HEK293 (cell line): ENCODE measurements at regions not wholly inside any gene's neighbourhood (a gene's known extent, or its start where the extent isn't known, plus 50 kb on each side); places are given as distances from the start of the nearest gene placed in this dataset.

Experiments used
- CTCF ChIA-PET: fragments of 350-600 bp; formaldehyde crosslinking; extraction: SDS; loops from one replicate; lab custom pipeline; 2021; ENCODE audit warnings: antibody characterized with exemption; lab: Yijun Ruan, JAX
- POLR2A ChIA-PET: fragments of 300-600 bp; formaldehyde crosslinking; extraction: SDS; loops from one replicate; lab custom pipeline; 2020; ENCODE audit warnings: antibody characterized with exemption, inconsistent platforms; lab: Yijun Ruan, JAX
- H3K27ac ChIP-seq: fragments of 200-500 bp; sonication (Bioruptor generic); 2 replicates; pipeline ENCODE4 v1.5.1; 2014; ENCODE audit warnings: low read depth, low read length, control low read depth, inconsistent platforms; ENCODE audit errors: extremely low read depth
- H3K36me3 ChIP-seq, 2 experiments: fragments of 200-500 bp in 1 of 2; sonication (Bioruptor generic) in 1 of 2; 1 replicate in 1 of 2; 2 replicates in 1 of 2; pipeline ENCODE4 v1.5.1; 2014 to 2017; ENCODE audit warnings: inconsistent platforms in 2 of 2, low read length in 2 of 2; ENCODE audit not compliant: control insufficient read depth in 2 of 2, insufficient read depth in 1 of 2
- H3K4me1 ChIP-seq: fragments of 200-500 bp; sonication (Bioruptor generic); 2 replicates; pipeline ENCODE4 v1.5.1; 2014; ENCODE audit warnings: mild to moderate bottlenecking, low read length, inconsistent platforms; ENCODE audit not compliant: control insufficient read depth, insufficient read depth
- H3K4me3 ChIP-seq: 2 replicates; pipeline ENCODE4 v1.5.1; 2011; ENCODE audit warnings: low read depth, mild to moderate bottlenecking, control low read depth, low read length, moderate library complexity
- H3K9me3 ChIP-seq: fragments of 200-500 bp; sonication (Bioruptor generic); 2 replicates; pipeline ENCODE4 v1.5.1; 2014; ENCODE audit warnings: low read depth, low read length, inconsistent platforms; ENCODE audit not compliant: control insufficient read depth, insufficient read depth
- KLF10 ChIP-seq: fragments of 450-650 bp; IDR thresholded peaks from 2 replicates; pipeline ENCODE4 v1.5.1; 2018; ENCODE audit warnings: missing biosample characterization, mild to moderate bottlenecking, missing genetic modification characterization
- KLF8 ChIP-seq: fragments of 450-650 bp; formaldehyde crosslinking; IDR thresholded peaks from 2 replicates; pipeline ENCODE4 v1.5.1; 2016; ENCODE audit warnings: missing biosample characterization, missing genetic modification characterization
- MEIS1 ChIP-seq: sonication (generic); formaldehyde crosslinking; IDR thresholded peaks from 2 replicates; pipeline ENCODE4 v1.8.1; 2022; ENCODE audit warnings: missing genetic modification reagents, mild to moderate bottlenecking, borderline replicate concordance
- SP2 ChIP-seq: fragments of 450-650 bp; formaldehyde crosslinking; IDR thresholded peaks from 2 replicates; pipeline ENCODE4 v1.5.1; 2016; ENCODE audit warnings: missing biosample characterization, missing genetic modification characterization
- ZBTB7A ChIP-seq: fragments of 450-650 bp; formaldehyde crosslinking; IDR thresholded peaks from 2 replicates; pipeline ENCODE4 v1.5.1; 2016; ENCODE audit warnings: low read depth, missing biosample characterization, missing genetic modification characterization
- ZFP3 ChIP-seq: fragments of 450-650 bp; formaldehyde crosslinking; IDR thresholded peaks from 2 replicates; pipeline ENCODE4 v1.5.1; 2016; ENCODE audit warnings: low read depth, missing biosample characterization, missing genetic modification characterization
- ZFP69B ChIP-seq: fragments of 450-650 bp; formaldehyde crosslinking; IDR thresholded peaks from 2 replicates; pipeline ENCODE4 v1.5.1; 2016; ENCODE audit warnings: missing biosample characterization, missing genetic modification characterization
- ZNF174 ChIP-seq: fragments of 450-650 bp; formaldehyde crosslinking; IDR thresholded peaks from 2 replicates; pipeline ENCODE4 v1.5.0; 2017; ENCODE audit warnings: missing biosample characterization, mild to moderate bottlenecking, missing genetic modification characterization
- ZNF175 ChIP-seq: fragments of 450-650 bp; formaldehyde crosslinking; IDR thresholded peaks from 2 replicates; pipeline ENCODE4 v1.5.1; 2016; ENCODE audit warnings: missing biosample characterization, missing genetic modification characterization
- ZNF239 ChIP-seq: fragments of 450-650 bp; formaldehyde crosslinking; IDR thresholded peaks from 2 replicates; pipeline ENCODE4 v1.5.1; 2016; ENCODE audit warnings: missing biosample characterization, missing genetic modification characterization
- ZNF24 ChIP-seq: fragments of 450-650 bp; formaldehyde crosslinking; IDR thresholded peaks from 2 replicates; pipeline ENCODE4 v1.5.1; 2016; ENCODE audit warnings: missing biosample characterization, missing genetic modification characterization
- ZNF248 ChIP-seq: fragments of 450-650 bp; formaldehyde crosslinking; IDR thresholded peaks from 2 replicates; pipeline ENCODE4 v1.5.1; 2017; ENCODE audit warnings: missing biosample characterization, missing genetic modification characterization
- ZNF423 ChIP-seq: fragments of 450-650 bp; formaldehyde crosslinking; IDR thresholded peaks from 2 replicates; pipeline ENCODE4 v1.5.1; 2016; ENCODE audit warnings: missing biosample characterization, missing genetic modification characterization
- ZNF48 ChIP-seq: fragments of 450-650 bp; formaldehyde crosslinking; IDR thresholded peaks from 2 replicates; pipeline ENCODE4 v1.5.1; 2016; ENCODE audit warnings: missing biosample characterization, missing genetic modification characterization
- ZNF580 ChIP-seq: fragments of 450-650 bp; formaldehyde crosslinking; IDR thresholded peaks from 2 replicates; pipeline ENCODE4 v1.5.1; 2016; ENCODE audit warnings: missing biosample characterization, missing genetic modification characterization
- ZNF670 ChIP-seq: fragments of 450-650 bp; formaldehyde crosslinking; IDR thresholded peaks from 2 replicates; pipeline ENCODE4 v1.5.1; 2016; ENCODE audit warnings: missing biosample characterization, missing genetic modification characterization, low read depth
- ZNF677 ChIP-seq: fragments of 450-650 bp; IDR thresholded peaks from 2 replicates; pipeline ENCODE4 v1.5.0; 2018; ENCODE audit warnings: missing biosample characterization, mild to moderate bottlenecking, missing genetic modification characterization, moderate library complexity
- ZNF792 ChIP-seq: fragments of 450-650 bp; formaldehyde crosslinking; IDR thresholded peaks from 2 replicates; pipeline ENCODE4 v1.5.1; 2016; ENCODE audit warnings: missing biosample characterization, missing genetic modification characterization
- TF ChIP-seq, protein P1 (sequence below): fragments of 450-650 bp; formaldehyde crosslinking; IDR thresholded peaks from 2 replicates; pipeline ENCODE4 v1.5.1; 2016; ENCODE audit warnings: missing biosample characterization, missing genetic modification characterization, low read depth
- TF ChIP-seq, protein P2 (sequence below): fragments of 450-650 bp; formaldehyde crosslinking; IDR thresholded peaks from 2 replicates; pipeline ENCODE4 v1.5.1; 2016; ENCODE audit warnings: missing biosample characterization, missing genetic modification characterization
- TF ChIP-seq, protein P3 (sequence below): fragments of 450-650 bp; formaldehyde crosslinking; IDR thresholded peaks from 2 replicates; pipeline ENCODE4 v1.5.1; 2016; ENCODE audit warnings: missing biosample characterization, missing genetic modification characterization

DNA sequence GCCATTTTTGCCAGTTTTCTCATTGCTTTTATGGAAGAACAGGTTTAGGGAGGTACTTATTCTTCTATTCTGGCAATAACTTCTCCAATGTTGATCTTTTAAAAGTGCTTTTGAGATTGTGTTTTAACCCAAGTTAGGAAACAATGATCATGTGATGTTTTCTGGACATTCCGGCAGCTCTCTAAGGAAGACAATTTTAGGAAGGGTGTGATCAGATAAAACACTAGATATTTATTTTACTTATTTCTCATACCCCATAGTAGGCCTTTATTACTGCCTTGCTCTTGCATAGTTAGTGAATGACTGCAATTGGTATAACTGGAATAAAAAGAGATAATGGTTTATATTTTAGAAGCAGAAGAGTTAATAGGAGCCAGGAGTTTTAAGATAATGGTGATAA lies 68.4 kb upstream of the SPATA13 start:
- ChIA-PET POLR2A (no interaction called here), CTCF (interaction anchor here (0.7 to 1.0 kb wide), 2 partner anchors 12 to 16 kb away, joined by 3 read pairs; no protein-coding TSS in a partner anchor)
- H3K27ac ChIP-seq: no peak overlapping the region
- TF ChIP-seq MEIS1 (CRISPR knock-in tag) (no peak), ZNF580 (tag by site-specific recombination) (no peak), ZNF174 (tag by site-specific recombination) (no peak)
- no peaks in the 10 kb centered on the region for H3K36me3 ChIP-seq
- no peaks in the 10 kb centered on the region for H3K4me1 ChIP-seq
- no peaks in the 10 kb centered on the region for H3K9me3 ChIP-seq
- H3K4me3 ChIP-seq: no peak overlapping the region

GRCh38 chr13:24093047-24093446 lies 67.5 kb upstream of the SPATA13 start:
- no peaks in the 10 kb centered on the region for H3K4me1 ChIP-seq
- ChIA-PET POLR2A (no interaction called here), CTCF (no interaction called here)
- no peaks in the 10 kb centered on the region for H3K9me3 ChIP-seq
- H3K4me3 ChIP-seq: no peak overlapping the region
- TF ChIP-seq ZNF423 (tag by site-specific recombination) (no peak), SP2 (no peak), ZNF24 (no peak), ZNF48 (tag by site-specific recombination) (no peak), ZBTB7A (tag by site-specific recombination) (no peak), ZNF239 (tag by site-specific recombination) (no peak), ZNF175 (no peak), KLF10 (no peak), KLF8 (tag by site-specific recombination) (no peak), ZNF792 (tag by site-specific recombination) (no peak), ZFP69B (tag by site-specific recombination) (no peak), ZNF248 (no peak), ZNF677 (no peak)
- TF ChIP-seq, protein P1, sequence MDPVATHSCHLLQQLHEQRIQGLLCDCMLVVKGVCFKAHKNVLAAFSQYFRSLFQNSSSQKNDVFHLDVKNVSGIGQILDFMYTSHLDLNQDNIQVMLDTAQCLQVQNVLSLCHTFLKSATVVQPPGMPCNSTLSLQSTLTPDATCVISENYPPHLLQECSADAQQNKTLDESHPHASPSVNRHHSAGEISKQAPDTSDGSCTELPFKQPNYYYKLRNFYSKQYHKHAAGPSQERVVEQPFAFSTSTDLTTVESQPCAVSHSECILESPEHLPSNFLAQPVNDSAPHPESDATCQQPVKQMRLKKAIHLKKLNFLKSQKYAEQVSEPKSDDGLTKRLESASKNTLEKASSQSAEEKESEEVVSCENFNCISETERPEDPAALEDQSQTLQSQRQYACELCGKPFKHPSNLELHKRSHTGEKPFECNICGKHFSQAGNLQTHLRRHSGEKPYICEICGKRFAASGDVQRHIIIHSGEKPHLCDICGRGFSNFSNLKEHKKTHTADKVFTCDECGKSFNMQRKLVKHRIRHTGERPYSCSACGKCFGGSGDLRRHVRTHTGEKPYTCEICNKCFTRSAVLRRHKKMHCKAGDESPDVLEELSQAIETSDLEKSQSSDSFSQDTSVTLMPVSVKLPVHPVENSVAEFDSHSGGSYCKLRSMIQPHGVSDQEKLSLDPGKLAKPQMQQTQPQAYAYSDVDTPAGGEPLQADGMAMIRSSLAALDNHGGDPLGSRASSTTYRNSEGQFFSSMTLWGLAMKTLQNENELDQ (tag by site-specific recombination): no peak
- TF ChIP-seq, protein P2, sequence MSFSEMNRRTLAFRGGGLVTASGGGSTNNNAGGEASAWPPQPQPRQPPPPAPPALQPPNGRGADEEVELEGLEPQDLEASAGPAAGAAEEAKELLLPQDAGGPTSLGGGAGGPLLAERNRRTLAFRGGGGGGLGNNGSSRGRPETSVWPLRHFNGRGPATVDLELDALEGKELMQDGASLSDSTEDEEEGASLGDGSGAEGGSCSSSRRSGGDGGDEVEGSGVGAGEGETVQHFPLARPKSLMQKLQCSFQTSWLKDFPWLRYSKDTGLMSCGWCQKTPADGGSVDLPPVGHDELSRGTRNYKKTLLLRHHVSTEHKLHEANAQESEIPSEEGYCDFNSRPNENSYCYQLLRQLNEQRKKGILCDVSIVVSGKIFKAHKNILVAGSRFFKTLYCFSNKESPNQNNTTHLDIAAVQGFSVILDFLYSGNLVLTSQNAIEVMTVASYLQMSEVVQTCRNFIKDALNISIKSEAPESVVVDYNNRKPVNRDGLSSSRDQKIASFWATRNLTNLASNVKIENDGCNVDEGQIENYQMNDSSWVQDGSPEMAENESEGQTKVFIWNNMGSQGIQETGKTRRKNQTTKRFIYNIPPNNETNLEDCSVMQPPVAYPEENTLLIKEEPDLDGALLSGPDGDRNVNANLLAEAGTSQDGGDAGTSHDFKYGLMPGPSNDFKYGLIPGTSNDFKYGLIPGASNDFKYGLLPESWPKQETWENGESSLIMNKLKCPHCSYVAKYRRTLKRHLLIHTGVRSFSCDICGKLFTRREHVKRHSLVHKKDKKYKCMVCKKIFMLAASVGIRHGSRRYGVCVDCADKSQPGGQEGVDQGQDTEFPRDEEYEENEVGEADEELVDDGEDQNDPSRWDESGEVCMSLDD: no peak
- no peaks in the 10 kb centered on the region for H3K36me3 ChIP-seq
- no peak overlapping the region for H3K27ac ChIP-seq

GRCh38 chr13:24096659-24097058 lies 63.9 kb upstream of the SPATA13 start:
- no peaks in the 10 kb centered on the region for H3K36me3 ChIP-seq
- no peak for TF ChIP-seq ZNF670
- no peak for TF ChIP-seq ZFP3 (tag by site-specific recombination)
- TF ChIP-seq, protein P3, sequence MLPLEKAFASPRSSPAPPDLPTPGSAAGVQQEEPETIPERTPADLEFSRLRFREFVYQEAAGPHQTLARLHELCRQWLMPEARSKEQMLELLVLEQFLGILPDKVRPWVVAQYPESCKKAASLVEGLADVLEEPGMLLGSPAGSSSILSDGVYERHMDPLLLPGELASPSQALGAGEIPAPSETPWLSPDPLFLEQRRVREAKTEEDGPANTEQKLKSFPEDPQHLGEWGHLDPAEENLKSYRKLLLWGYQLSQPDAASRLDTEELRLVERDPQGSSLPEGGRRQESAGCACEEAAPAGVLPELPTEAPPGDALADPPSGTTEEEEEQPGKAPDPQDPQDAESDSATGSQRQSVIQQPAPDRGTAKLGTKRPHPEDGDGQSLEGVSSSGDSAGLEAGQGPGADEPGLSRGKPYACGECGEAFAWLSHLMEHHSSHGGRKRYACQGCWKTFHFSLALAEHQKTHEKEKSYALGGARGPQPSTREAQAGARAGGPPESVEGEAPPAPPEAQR (tag by site-specific recombination): no peak
- ChIA-PET CTCF (interaction anchor here (0.7 to 1.2 kb wide), 3 partner anchors 10 to 77 kb away, joined by 3 read pairs; no protein-coding TSS in a partner anchor), POLR2A (no interaction called here)
- H3K4me3 ChIP-seq: no peak overlapping the region
- H3K4me1 ChIP-seq: no peaks in the 10 kb centered on the region
- H3K27ac ChIP-seq: no peak overlapping the region
- H3K9me3 ChIP-seq: no peaks in the 10 kb centered on the region
